ENCODE measurements at regions not wholly inside any gene's neighbourhood (a gene's known extent, or its start where the extent isn't known, plus 50 kb on each side); places are given as distances from the start of the nearest gene placed in this dataset.

DNA sequence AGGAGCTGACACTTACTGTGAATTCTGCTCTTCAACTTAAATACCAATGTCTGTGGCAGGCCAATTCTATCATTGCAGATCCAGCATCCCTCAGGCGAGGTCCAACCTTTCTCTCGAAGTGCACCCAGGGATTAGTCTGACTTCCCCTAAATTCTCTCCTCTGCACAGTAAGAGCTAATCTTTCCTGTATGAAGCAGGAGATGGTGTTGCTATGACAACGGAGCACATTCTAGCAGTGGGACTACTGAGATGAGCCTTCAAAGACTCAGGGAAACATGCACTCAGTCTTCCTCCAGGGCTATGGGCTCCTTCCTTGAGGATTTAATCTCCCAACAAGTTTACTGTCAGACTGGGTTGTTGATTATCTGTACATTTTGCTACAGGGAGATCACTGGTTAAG, 176.3 kb downstream of the NOL4 start:
- no peaks in the 10 kb centered on the region for H3K36me3 Mint-ChIP-seq (ENCODE audit: low read depth)
- ATAC-seq (no peak), DNase-seq (no peak)
- H3K9me3 ChIP-seq (ENCODE audit: control insufficient read depth, low read length, poor library complexity, severe bottlenecking) = peaks cover 3% of the 10 kb centered on the region
- no peaks in the 10 kb centered on the region for H3K27me3 Mint-ChIP-seq
- no peaks in the 10 kb centered on the region for H3K4me1 Mint-ChIP-seq
- H3K4me3 Mint-ChIP-seq = no peak overlapping the region
- H3K27ac Mint-ChIP-seq = no peak overlapping the region

DNA sequence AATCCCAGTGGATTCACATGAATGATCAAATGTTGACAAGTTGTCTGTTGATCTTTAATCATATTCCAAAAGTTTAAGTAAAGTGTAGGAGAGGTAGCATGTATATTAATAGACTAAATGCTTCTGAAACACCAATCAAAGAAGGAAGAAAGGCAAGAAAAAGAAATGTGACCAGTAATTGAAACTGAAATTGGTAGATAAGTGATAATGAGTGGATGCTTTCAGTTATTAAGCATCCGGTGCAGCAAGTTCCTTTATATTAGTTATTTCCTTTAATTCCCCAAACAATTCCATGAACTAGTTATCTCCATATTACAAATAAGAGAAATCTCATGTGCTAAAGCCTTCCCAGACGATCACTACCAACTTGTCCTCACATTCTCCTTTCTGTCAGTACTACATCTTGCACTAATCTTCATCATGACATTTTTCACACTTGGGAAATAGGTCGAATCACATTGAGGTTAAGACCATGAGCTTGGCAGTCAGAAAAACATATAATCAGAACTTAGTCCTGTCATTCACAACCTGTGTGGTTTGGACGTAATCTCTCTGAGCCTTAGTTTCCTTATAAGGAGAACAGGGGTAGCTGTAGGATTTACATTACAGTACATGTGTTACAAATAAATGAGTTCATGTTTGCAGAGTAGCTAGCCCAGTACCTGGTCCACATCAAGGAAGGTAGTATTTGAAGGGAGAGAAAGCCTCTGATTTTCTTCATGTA, 182.1 kb downstream of the NOL4 start:
- H3K9me3 ChIP-seq (ENCODE audit: control insufficient read depth, low read length, poor library complexity, severe bottlenecking) = peaks cover 3% of the 10 kb centered on the region
- H3K27ac Mint-ChIP-seq = no peak overlapping the region
- DNase-seq (no peak), ATAC-seq (no peak)
- no peak overlapping the region for H3K4me3 Mint-ChIP-seq
- H3K27me3 Mint-ChIP-seq = no peaks in the 10 kb centered on the region
- no peaks in the 10 kb centered on the region for H3K4me1 Mint-ChIP-seq
- no peaks in the 10 kb centered on the region for H3K36me3 Mint-ChIP-seq (ENCODE audit: low read depth)

DNA sequence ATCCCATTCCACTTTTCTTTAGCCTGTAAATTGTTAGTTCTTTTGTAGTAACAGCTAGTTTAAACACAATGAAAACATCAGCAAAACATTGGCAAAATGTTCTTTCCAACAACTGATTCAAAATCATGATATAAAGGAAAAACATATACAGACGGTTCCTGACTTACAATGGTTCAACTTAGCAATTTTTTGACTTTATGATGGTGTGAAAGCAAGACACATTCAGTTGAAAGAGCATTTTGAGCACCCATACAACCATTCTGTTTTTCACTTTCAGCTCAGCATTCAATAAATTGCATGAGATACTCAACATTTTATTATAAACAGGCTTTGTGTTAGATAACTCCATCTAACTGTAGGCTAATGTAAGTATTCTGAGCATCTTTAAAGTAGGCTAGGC, 185.1 kb downstream of the NOL4 start:
- no peaks in the 10 kb centered on the region for H3K36me3 Mint-ChIP-seq (ENCODE audit: low read depth)
- no peak for ATAC-seq
- H3K27ac Mint-ChIP-seq = no peak overlapping the region
- H3K4me3 Mint-ChIP-seq = no peak overlapping the region
- DNase-seq = no peak
- no peaks in the 10 kb centered on the region for H3K9me3 ChIP-seq (ENCODE audit: control insufficient read depth, low read length, poor library complexity, severe bottlenecking)
- no peaks in the 10 kb centered on the region for H3K4me1 Mint-ChIP-seq
- no peaks in the 10 kb centered on the region for H3K27me3 Mint-ChIP-seq

DNA sequence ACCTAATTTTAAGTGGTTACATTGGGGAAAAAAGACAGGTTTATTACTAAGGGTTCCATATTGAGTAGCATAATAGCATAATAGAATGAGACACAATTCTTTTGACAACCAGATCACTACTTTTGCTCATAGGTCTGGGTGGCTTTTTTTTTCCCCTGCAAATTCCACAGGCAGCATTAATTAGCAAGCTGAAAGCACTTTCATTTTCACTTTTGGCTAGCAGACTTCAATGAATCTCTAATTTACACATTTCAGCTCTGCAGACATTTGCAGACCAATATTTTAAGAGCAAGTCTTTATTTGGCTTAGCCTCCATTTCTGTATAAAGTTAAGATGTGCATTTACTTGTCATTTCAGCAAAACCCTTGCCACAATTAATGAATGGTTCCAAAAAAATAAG, 185.5 kb downstream of the NOL4 start:
- no peaks in the 10 kb centered on the region for H3K9me3 ChIP-seq (ENCODE audit: control insufficient read depth, low read length, poor library complexity, severe bottlenecking)
- H3K27me3 Mint-ChIP-seq = no peaks in the 10 kb centered on the region
- no peak overlapping the region for H3K4me3 Mint-ChIP-seq
- no peaks in the 10 kb centered on the region for H3K4me1 Mint-ChIP-seq
- no peak overlapping the region for H3K27ac Mint-ChIP-seq
- no peaks in the 10 kb centered on the region for H3K36me3 Mint-ChIP-seq (ENCODE audit: low read depth)
- no peak for ATAC-seq
- DNase-seq = no peak

DNA sequence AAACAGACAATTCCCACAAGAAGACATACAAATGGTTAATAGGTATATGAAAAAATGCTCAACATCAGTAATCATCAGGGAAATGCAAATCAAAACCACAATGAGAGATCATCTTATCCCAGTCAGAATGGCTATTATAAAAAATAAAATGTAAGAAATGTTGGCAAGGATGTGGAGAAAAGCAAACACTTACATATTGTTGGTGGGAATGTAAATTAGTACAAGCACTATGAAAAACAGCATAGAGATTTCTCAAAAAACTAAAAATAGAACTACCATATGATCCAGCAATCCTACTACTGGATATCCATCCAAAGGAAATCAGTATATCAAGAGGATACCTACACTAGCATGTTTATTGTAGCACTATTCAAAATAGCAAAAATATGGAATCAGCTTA, 186.6 kb downstream of the NOL4 start:
- H3K9me3 ChIP-seq (ENCODE audit: control insufficient read depth, low read length, poor library complexity, severe bottlenecking) = no peaks in the 10 kb centered on the region
- Mint-ChIP-seq H3K4me1 (no peaks in the 10 kb centered on the region), H3K4me3 (no peak overlapping the region), H3K27ac (no peak overlapping the region), H3K36me3 (ENCODE audit: low read depth) (no peaks in the 10 kb centered on the region), H3K27me3 (no peaks in the 10 kb centered on the region)
- DNase-seq (no peak), ATAC-seq (no peak)

DNA sequence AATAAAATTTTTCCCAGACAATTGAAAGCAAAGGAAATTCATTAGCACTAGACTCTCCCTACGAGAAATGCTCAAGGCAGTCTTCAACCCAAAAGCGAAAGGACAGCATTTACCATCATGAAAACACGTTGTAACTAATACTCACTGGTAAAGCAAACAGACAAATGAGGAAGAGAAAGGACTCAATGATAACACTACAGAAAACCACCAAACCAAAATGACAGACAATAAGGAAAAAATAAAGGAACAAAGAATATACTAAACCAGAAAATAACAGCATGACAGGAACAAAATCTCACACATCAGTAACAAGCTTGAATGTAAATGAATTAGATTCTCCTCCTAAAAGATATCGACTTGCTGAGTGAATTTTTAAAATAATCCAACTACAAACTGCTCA, 190.7 kb downstream of the NOL4 start:
- DNase-seq = no peak
- H3K9me3 ChIP-seq (ENCODE audit: control insufficient read depth, low read length, poor library complexity, severe bottlenecking) = no peaks in the 10 kb centered on the region
- no peaks in the 10 kb centered on the region for H3K36me3 Mint-ChIP-seq (ENCODE audit: low read depth)
- H3K4me3 Mint-ChIP-seq = no peak overlapping the region
- ATAC-seq = no peak
- no peaks in the 10 kb centered on the region for H3K27me3 Mint-ChIP-seq
- H3K4me1 Mint-ChIP-seq = no peaks in the 10 kb centered on the region
- H3K27ac Mint-ChIP-seq = no peak overlapping the region

DNA sequence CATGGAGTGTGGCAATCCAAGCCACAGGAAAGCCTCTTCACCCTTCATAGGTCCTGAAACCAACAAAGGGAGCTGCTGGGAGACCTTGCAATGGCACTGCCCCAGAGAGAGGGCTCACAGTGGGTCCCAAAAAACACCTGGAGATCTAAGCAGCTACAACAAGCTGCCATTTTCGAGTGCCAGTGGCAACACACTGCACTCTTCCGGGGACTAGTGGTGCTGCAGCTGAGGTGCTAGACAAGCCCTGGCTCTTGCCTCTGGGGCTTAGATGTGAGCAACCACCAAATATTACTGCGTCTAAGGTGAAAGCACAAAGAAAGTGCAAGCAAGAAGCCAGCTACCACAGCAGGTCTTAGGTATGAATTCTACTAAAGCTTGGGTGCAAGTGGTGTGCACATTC, 192.9 kb downstream of the NOL4 start:
- no peak for DNase-seq
- Mint-ChIP-seq H3K27me3 (no peaks in the 10 kb centered on the region), H3K4me3 (no peak overlapping the region), H3K36me3 (ENCODE audit: low read depth) (no peaks in the 10 kb centered on the region), H3K27ac (no peak overlapping the region), H3K4me1 (no peaks in the 10 kb centered on the region)
- no peak for ATAC-seq
- no peaks in the 10 kb centered on the region for H3K9me3 ChIP-seq (ENCODE audit: control insufficient read depth, low read length, poor library complexity, severe bottlenecking)

DNA sequence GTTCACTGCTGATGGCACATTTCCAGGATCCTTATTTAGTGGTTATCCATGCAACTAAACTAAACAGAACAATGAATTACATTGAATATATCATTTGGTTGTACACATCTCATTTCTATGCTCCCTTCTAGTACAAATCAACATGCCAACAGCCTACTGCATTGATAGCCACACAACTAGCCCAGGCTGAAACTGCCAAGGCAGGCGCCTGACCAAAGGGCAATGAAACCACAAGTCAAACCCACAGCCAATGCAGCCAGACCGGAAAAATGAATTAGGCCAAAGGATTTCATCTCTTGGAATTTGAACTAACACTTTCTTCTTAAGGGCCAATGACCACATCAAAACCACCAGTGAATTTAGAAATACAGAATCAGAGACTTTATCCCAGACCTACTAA, 196.4 kb downstream of the NOL4 start:
- Mint-ChIP-seq H3K36me3 (ENCODE audit: low read depth) (no peaks in the 10 kb centered on the region), H3K4me1 (no peaks in the 10 kb centered on the region), H3K27me3 (no peaks in the 10 kb centered on the region), H3K27ac (no peak overlapping the region), H3K4me3 (no peak overlapping the region)
- DNase-seq (no peak), ATAC-seq (no peak)
- H3K9me3 ChIP-seq (ENCODE audit: control insufficient read depth, low read length, poor library complexity, severe bottlenecking) = no peaks in the 10 kb centered on the region

DNA sequence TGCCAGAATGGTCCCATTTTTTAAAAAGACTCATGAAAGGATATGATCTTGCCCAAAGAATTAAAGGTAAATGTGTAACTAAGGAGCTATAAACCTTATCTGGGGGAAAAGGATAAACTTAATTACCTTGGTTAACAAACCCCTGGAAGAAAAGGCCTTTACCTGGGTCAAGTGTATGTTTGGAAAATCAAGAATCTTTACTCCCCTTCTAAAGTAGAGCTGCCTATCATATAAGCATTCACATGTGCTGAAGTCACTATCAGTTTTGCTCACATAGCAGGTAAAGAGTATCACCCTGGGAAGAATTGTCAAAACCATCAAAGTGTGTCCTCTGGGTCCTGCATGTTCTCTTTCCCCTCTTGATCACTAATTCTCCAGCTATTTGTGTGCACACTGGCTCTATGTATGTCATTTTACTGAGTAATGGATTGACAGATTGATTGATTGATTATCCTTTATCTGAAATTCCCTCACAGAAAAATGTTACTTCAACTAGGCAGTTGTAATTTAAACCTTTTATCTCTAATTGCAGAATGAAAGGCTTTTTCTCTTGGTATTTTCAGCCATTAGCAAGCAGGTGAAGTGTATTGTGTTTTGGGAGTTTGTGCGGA, 199.4 kb downstream of the NOL4 start:
- Mint-ChIP-seq H3K27ac (no peak overlapping the region), H3K36me3 (ENCODE audit: low read depth) (no peaks in the 10 kb centered on the region), H3K27me3 (no peaks in the 10 kb centered on the region), H3K4me3 (no peak overlapping the region), H3K4me1 (no peaks in the 10 kb centered on the region)
- DNase-seq (no peak), ATAC-seq (no peak)
- H3K9me3 ChIP-seq (ENCODE audit: control insufficient read depth, low read length, poor library complexity, severe bottlenecking) = no peaks in the 10 kb centered on the region

DNA sequence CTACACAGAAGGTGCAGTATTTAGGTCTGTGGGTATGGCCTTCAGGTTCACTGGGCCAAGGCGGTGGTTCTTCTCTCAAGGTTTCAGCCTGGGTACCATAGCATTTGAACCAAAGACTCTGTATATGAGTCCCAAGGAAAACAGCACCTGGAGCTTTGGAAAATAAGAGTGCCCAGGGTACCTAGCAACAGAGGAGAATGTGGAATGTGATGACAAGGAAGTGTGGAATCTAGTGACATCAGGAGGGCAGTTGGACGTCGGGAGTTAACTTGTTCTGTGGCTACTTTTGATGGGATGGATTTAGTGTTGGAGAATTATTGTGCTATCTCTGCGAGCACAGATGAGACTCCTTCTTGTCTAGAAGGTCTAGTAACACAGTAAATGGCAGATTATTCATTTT, 201.2 kb downstream of the NOL4 start:
- Mint-ChIP-seq H3K36me3 (ENCODE audit: low read depth) (no peaks in the 10 kb centered on the region), H3K27ac (no peak overlapping the region), H3K27me3 (no peaks in the 10 kb centered on the region), H3K4me3 (no peak overlapping the region), H3K4me1 (no peaks in the 10 kb centered on the region)
- ATAC-seq = no peak
- DNase-seq = no peak
- H3K9me3 ChIP-seq (ENCODE audit: control insufficient read depth, low read length, poor library complexity, severe bottlenecking) = no peaks in the 10 kb centered on the region

DNA sequence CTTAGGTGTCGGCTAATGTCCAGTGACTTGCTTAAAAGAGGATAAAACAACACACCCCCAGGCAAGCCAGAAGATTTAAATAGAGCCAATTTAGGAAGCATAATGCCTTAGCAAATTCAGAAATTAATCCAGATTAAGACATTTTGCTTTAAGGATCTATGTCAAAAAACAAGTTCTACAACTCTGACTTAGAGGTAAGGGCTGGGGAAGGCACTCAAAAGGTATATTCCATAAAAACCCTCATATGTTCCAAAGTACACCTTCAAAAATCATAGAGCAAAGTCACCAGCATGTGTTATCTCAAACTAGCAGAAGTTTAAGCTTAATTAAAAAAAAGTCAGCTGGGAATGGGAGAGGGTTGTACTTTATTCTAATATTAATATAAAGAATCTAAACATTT, 206.4 kb downstream of the NOL4 start:
- Mint-ChIP-seq H3K4me1 (no peaks in the 10 kb centered on the region), H3K36me3 (ENCODE audit: low read depth) (no peaks in the 10 kb centered on the region), H3K27ac (no peak overlapping the region), H3K4me3 (no peak overlapping the region), H3K27me3 (no peaks in the 10 kb centered on the region)
- H3K9me3 ChIP-seq (ENCODE audit: control insufficient read depth, low read length, poor library complexity, severe bottlenecking) = no peaks in the 10 kb centered on the region
- no peak for ATAC-seq
- no peak for DNase-seq

DNA sequence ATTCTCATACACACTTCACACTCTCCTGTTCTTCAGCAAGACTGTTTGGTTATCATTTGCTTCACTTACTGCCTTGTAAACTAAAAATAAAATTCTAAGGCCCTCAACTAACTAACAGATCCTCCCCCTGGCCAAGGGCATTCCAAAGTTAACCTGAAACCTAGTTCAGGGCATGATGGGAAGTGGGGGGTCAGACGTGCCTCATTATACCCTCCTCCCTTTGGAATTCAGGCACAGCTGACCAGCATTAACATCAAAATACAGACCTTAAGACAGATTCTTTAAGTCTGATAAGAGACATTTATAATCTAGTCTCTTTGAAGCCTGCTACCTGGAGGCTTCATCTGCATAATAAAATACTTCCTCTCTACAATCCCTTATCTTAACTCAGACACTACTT, 221.0 kb downstream of the NOL4 start:
- DNase-seq (no peak), ATAC-seq (no peak)
- Mint-ChIP-seq H3K4me1 (no peaks in the 10 kb centered on the region), H3K36me3 (ENCODE audit: low read depth) (no peaks in the 10 kb centered on the region), H3K27me3 (no peaks in the 10 kb centered on the region), H3K27ac (no peak overlapping the region), H3K4me3 (no peak overlapping the region)
- peaks cover 3% of the 10 kb centered on the region for H3K9me3 ChIP-seq (ENCODE audit: control insufficient read depth, low read length, poor library complexity, severe bottlenecking)

DNA sequence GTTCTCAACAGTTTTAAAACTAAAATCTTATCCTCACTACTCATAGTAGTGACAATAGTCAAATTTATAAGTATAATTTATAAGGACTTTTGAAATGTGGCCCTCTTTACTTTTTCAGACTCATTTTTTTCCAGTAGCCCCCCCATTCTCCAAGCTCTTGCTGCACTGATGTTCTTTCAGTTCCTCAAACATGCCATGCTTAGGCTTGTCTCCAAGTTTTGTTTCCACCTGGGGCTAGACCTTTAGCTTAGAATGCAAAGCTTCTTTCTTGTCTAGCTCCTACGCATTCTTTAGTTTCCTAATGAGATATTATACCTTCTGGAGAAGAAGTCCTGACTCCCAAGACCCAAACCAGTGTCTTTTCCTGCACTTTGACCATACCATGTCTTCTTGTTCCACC, 222.6 kb downstream of the NOL4 start:
- H3K9me3 ChIP-seq (ENCODE audit: control insufficient read depth, low read length, poor library complexity, severe bottlenecking) = peaks cover 3% of the 10 kb centered on the region
- Mint-ChIP-seq H3K27me3 (no peaks in the 10 kb centered on the region), H3K36me3 (ENCODE audit: low read depth) (no peaks in the 10 kb centered on the region), H3K4me3 (no peak overlapping the region), H3K27ac (no peak overlapping the region), H3K4me1 (no peaks in the 10 kb centered on the region)
- DNase-seq (no peak), ATAC-seq (no peak)

DNA sequence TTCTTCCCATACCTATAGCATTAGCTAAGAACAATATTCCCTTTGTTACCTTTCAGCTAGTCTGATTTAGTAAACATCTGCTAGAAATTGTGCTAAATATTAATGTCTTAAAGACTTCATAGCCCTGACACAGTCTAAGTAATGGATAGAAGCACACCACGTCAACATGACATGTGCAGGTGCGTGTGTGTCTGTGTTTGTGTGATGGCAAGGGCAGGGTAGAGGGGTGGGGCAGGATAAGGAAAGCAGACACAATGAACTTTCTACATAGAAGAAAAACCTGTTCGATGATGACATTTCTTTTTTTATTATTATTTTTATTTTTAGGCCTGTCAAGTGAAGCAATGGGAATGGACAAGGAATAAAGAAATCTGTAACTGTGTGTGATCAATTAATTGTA, 223.3 kb downstream of the NOL4 start:
- H3K27ac Mint-ChIP-seq = no peak overlapping the region
- DNase-seq (no peak), ATAC-seq (no peak)
- no peaks in the 10 kb centered on the region for H3K9me3 ChIP-seq (ENCODE audit: control insufficient read depth, low read length, poor library complexity, severe bottlenecking)
- H3K4me3 Mint-ChIP-seq = no peak overlapping the region
- H3K36me3 Mint-ChIP-seq (ENCODE audit: low read depth) = no peaks in the 10 kb centered on the region
- no peaks in the 10 kb centered on the region for H3K27me3 Mint-ChIP-seq
- H3K4me1 Mint-ChIP-seq = no peaks in the 10 kb centered on the region

Data from T-helper 17 cell (primary cell).